B cell (primary cell): ENCODE measurements at regions not wholly inside any gene's neighbourhood (a gene's known extent, or its start where the extent isn't known, plus 50 kb on each side); places are given as distances from the start of the nearest gene placed in this dataset.

Experiments used
- ATAC-seq: fragments of 200-7000 bp; cut with Tn5 transposase; one replicate; pipeline ENCODE4 v1.10.0; 2021; ENCODE audit warnings: low read depth, mild to moderate bottlenecking, moderate number of reproducible peaks, moderate library complexity
- CTCF ChIA-PET: fragments of 350-600 bp; sonication (Branson Sonifier 250); formaldehyde crosslinking; loops from one replicate; lab custom pipeline; 2021; ENCODE audit warnings: antibody characterized with exemption, inconsistent platforms; lab: Charles Lee
- POLR2A ChIA-PET: fragments of 350-600 bp; sonication (Branson Sonifier 250); formaldehyde crosslinking; loops from one replicate; lab custom pipeline; 2021; ENCODE audit warnings: antibody characterized with exemption; lab: Charles Lee
- DNase-seq: peaks from one replicate; pipeline ENCODE4 v3.0.0; 2013
- H2AFZ ChIP-seq: 2 replicates; pipeline ENCODE4 v1.6.1; 2012; ENCODE audit warnings: mild to moderate bottlenecking, low read depth, low read length; ENCODE audit not compliant: insufficient read depth, poor library complexity, severe bottlenecking
- H3K27ac ChIP-seq, 2 donors: 1 replicate in 1 of 2; 2 replicates in 1 of 2; pipeline ENCODE4 v1.5.1; 2012 to 2013; ENCODE audit warnings: low read length in 2 of 2, mild to moderate bottlenecking in 2 of 2, moderate library complexity in 1 of 2
- H3K27me3 ChIP-seq, 4 experiments: fragments of 200-600 bp in 1 of 4; sonication (generic) in 1 of 4; replicated peaks in 1 of 4; 1 replicate in 2 of 4; 2 replicates in 2 of 4; pipeline versions ENCODE4 v1.6.1 to v1.7.0; 2013 to 2016; ENCODE audit warnings: low read length in 3 of 4, mild to moderate bottlenecking in 2 of 4, mixed read lengths in 1 of 4, moderate library complexity in 1 of 4; ENCODE audit not compliant: insufficient read depth in 4 of 4, control insufficient read depth in 3 of 4; ENCODE audit errors: control extremely low read depth in 1 of 4
- H3K36me3 ChIP-seq, 2 experiments: replicated peaks in 1 of 2; 1 replicate in 1 of 2; 2 replicates in 1 of 2; pipeline versions ENCODE4 v1.6.1 to v1.7.1; 2013; ENCODE audit warnings: low read length in 1 of 2; ENCODE audit not compliant: insufficient read depth in 2 of 2, control insufficient read depth in 1 of 2; ENCODE audit errors: control extremely low read depth in 1 of 2, extremely low read depth in 1 of 2
- H3K4me1 ChIP-seq, 2 donors: fragments of 200-600 bp in 1 of 2; sonication (generic) in 1 of 2; 1 replicate in 1 of 2; 2 replicates in 1 of 2; pipeline versions ENCODE4 v1.5.1 to v1.6.1; 2013 to 2017; ENCODE audit warnings: low read length in 2 of 2; ENCODE audit not compliant: control insufficient read depth in 2 of 2, insufficient read depth in 2 of 2
- H3K4me2 ChIP-seq: replicated peaks from 2 replicates; pipeline ENCODE3; 2012; ENCODE audit warnings: mild to moderate bottlenecking, low read depth, low read length; ENCODE audit not compliant: poor library complexity, severe bottlenecking
- H3K4me3 ChIP-seq, 5 experiments: fragments of 200-600 bp in 1 of 5; sonication (generic) in 1 of 5; 1 replicate in 3 of 5; 2 replicates in 2 of 5; pipeline versions ENCODE4 v1.5.1 to v1.7.0; 2011 to 2016; ENCODE audit warnings: low read length in 4 of 5, mild to moderate bottlenecking in 4 of 5, low read depth in 2 of 5, control low read depth in 1 of 5, moderate library complexity in 1 of 5; ENCODE audit not compliant: insufficient read depth in 1 of 5; ENCODE audit errors: control extremely low read depth in 1 of 5, extremely low read depth in 1 of 5
- H3K79me2 ChIP-seq: fragments of 200-600 bp; sonication (generic); one replicate; pipeline ENCODE4 v1.6.0; 2016; ENCODE audit warnings: low read length; ENCODE audit not compliant: control insufficient read depth, insufficient read depth
- H3K9ac ChIP-seq: fragments of 200-600 bp; sonication (generic); 2 replicates; pipeline ENCODE4 v1.6.1; 2017; ENCODE audit warnings: mild to moderate bottlenecking, low read length, moderate library complexity
- H3K9me3 ChIP-seq, 3 donors: one replicate each; pipeline versions ENCODE4 v1.6.1 to v1.7.1; 2013; ENCODE audit warnings: low read length in 2 of 3; ENCODE audit not compliant: control insufficient read depth in 2 of 3, insufficient read depth in 1 of 3; ENCODE audit errors: control extremely low read depth in 1 of 3
- H4K20me1 ChIP-seq: 2 replicates; pipeline ENCODE4 v1.6.0; 2012; ENCODE audit warnings: mild to moderate bottlenecking, low read length; ENCODE audit not compliant: insufficient read depth, control insufficient read depth, poor library complexity, severe bottlenecking
- H3K27ac Mint-ChIP-seq: one replicate; pipeline ENCODE4 v1.8.0; 2021; ENCODE audit warnings: mixed read lengths
- H3K27me3 Mint-ChIP-seq: one replicate; pipeline ENCODE4 v1.8.0; 2021; ENCODE audit warnings: mixed read lengths
- H3K4me1 Mint-ChIP-seq: one replicate; pipeline ENCODE4 v1.8.0; 2021; ENCODE audit warnings: mixed read lengths
- H3K4me3 Mint-ChIP-seq: one replicate; pipeline ENCODE4 v1.8.0; 2021; ENCODE audit warnings: mixed read lengths
- H3K9me3 Mint-ChIP-seq: one replicate; pipeline ENCODE4 v1.8.0; 2022; ENCODE audit warnings: mixed read lengths; ENCODE audit not compliant: insufficient read depth
- EZH2 ChIP-seq: IDR thresholded peaks from 2 replicates; pipeline ENCODE4 v1.6.1; 2012; ENCODE audit warnings: borderline replicate concordance, low read depth, mild to moderate bottlenecking, moderate library complexity, low read length; ENCODE audit not compliant: insufficient read depth, poor library complexity, severe bottlenecking
- WGBS: methylation state at CpG from one replicate; pipeline ENCODE4 v1.1.5; 2013; ENCODE audit warnings: missing lambda C conversion rate; ENCODE audit not compliant: insufficient coverage; 5-methylcytosine and 5-hydroxymethylcytosine counted together
- intact Hi-C: fragments of 100-400 bp; cut with micrococcal nuclease; formaldehyde crosslinking; loops from one replicate; pipeline ENCODE4 v1.10.0; 2022
- TF ChIP-seq, protein P1 (sequence below): fragments of 200-600 bp; IDR thresholded peaks from one replicate; pipeline ENCODE4 v1.8.0; 2022; ENCODE audit warnings: antibody characterized with exemption, mild to moderate bottlenecking

GRCh38 chr18:986552-986951, 81.9 kb downstream of the ADCYAP1 start:
- intact Hi-C loops = no loop called here
- Histone ChIP-seq H3K27ac (no peak overlapping the region), H3K4me1 (no peaks in the 10 kb centered on the region), H3K9ac (no peak overlapping the region), H3K79me2 (no peaks in the 10 kb centered on the region), H4K20me1 (no peaks in the 10 kb centered on the region), H3K27me3 (no peaks in the 10 kb centered on the region), H3K36me3 (no peaks in the 10 kb centered on the region), H3K4me2 (no peak overlapping the region), H2AFZ (no peak overlapping the region), H3K9me3 (peaks cover 0 to 3% (median 0%) of the 10 kb centered on the region in 3 donors), H3K4me3 (no peak overlapping the region)
- no peak for ATAC-seq
- no peak for DNase-seq
- 88% methylated on average over 1 of the region's 1 CpG for WGBS
- CTCF ChIA-PET = no interaction called here
- no peaks in the 10 kb centered on the region for H3K4me1 Mint-ChIP-seq
- no peaks in the 10 kb centered on the region for H3K27me3 Mint-ChIP-seq
- peaks cover 2% of the 10 kb centered on the region for H3K9me3 Mint-ChIP-seq
- no peak overlapping the region for H3K4me3 Mint-ChIP-seq
- TF ChIP-seq EZH2 = no peak
- TF ChIP-seq, protein P1, sequence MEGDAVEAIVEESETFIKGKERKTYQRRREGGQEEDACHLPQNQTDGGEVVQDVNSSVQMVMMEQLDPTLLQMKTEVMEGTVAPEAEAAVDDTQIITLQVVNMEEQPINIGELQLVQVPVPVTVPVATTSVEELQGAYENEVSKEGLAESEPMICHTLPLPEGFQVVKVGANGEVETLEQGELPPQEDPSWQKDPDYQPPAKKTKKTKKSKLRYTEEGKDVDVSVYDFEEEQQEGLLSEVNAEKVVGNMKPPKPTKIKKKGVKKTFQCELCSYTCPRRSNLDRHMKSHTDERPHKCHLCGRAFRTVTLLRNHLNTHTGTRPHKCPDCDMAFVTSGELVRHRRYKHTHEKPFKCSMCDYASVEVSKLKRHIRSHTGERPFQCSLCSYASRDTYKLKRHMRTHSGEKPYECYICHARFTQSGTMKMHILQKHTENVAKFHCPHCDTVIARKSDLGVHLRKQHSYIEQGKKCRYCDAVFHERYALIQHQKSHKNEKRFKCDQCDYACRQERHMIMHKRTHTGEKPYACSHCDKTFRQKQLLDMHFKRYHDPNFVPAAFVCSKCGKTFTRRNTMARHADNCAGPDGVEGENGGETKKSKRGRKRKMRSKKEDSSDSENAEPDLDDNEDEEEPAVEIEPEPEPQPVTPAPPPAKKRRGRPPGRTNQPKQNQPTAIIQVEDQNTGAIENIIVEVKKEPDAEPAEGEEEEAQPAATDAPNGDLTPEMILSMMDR = no peak
- no peak overlapping the region for H3K27ac Mint-ChIP-seq
- POLR2A ChIA-PET = no interaction called here

DNA sequence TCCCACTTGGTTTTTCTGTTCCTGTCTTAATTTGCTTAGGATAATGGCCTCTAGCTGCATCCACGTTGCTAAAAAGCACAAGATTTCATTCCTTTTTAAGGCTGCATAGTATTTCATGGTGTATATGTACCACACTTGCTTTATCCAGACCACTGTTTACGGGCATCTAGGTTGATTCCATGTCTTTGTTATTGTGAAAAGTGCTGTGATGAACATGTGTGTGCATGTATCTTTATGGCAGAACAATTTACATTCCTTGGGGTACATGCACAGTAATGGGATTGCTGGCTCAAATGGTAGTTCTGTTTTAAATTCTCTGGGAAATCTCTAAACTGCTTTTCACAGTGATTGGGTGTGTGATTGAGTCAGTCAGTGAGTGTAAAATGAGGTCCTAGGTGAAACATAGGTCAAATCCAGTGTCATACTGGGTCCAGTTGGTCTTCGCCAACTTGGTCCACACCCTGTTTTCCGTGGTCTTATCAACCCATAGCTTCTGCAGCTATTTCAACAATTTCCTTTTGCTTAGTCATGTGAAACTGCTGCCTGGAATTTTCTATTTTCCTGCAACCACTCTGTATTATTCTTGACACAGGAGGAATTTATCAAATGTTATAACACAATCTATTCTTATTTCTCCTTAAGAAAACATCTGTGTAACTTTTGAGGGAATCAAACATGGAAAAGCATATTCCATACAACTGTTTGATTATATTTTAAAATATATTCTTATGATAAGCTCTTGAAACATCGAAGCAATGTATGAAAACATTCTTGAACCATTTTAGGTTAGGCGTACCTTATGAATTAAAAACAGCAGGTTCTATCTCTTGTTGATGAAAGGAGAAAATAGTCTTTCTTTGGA, 82.9 kb downstream of the ADCYAP1 start:
- Histone ChIP-seq H3K27ac (no peak overlapping the region), H3K9ac (no peak overlapping the region), H3K79me2 (no peaks in the 10 kb centered on the region), H3K36me3 (no peaks in the 10 kb centered on the region), H4K20me1 (no peaks in the 10 kb centered on the region), H3K4me1 (no peaks in the 10 kb centered on the region), H3K27me3 (no peaks in the 10 kb centered on the region), H3K4me2 (no peak overlapping the region), H2AFZ (no peak overlapping the region), H3K9me3 (peaks cover 0 to 3% (median 0%) of the 10 kb centered on the region in 3 donors), H3K4me3 (no peak overlapping the region)
- no peak for TF ChIP-seq EZH2
- TF ChIP-seq, protein P1 = no peak
- Mint-ChIP-seq H3K27me3 (no peaks in the 10 kb centered on the region), H3K4me1 (no peaks in the 10 kb centered on the region), H3K4me3 (no peak overlapping the region), H3K9me3 (peaks cover 2% of the 10 kb centered on the region), H3K27ac (no peak overlapping the region)
- ChIA-PET CTCF (no interaction called here), POLR2A (no interaction called here)
- DNase-seq (no peak), ATAC-seq (no peak)
- intact Hi-C loops = no loop called here
- 17% methylated on average over 2 of the region's 6 CpGs for WGBS
